Activated T-helper 1 cell treated with Interleukin-2 at 50 U/mL for 16 hours (primary cell): ENCODE measurements at regions not wholly inside any gene's neighbourhood (a gene's known extent, or its start where the extent isn't known, plus 50 kb on each side); places are given as distances from the start of the nearest gene placed in this dataset.

Source experiments
- DNase-seq: peaks from one replicate; pipeline ENCODE4 v3.0.0-alpha.2; 2020; ENCODE audit warnings: low read depth

DNA sequence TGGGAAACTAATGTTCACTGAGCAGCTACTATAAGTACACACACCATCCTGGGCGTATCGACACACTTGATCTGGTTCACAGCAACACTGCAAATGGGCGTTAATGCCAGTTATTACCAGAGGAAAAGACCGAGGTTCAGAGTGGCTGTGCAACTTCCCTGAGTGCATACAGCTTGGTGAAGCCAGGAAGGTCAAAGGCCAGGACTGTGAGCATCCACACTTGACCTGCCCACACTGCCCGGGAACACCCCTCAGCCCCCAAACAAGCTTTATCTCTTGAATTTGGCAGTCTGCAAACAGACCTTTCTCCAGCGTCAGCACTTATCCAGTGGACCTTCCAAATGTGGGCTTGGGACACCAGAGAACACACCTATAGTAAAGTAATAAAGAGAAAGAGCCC is 312.6 kb downstream of the BCL11B start:
- DNase-seq, result no peak

DNA sequence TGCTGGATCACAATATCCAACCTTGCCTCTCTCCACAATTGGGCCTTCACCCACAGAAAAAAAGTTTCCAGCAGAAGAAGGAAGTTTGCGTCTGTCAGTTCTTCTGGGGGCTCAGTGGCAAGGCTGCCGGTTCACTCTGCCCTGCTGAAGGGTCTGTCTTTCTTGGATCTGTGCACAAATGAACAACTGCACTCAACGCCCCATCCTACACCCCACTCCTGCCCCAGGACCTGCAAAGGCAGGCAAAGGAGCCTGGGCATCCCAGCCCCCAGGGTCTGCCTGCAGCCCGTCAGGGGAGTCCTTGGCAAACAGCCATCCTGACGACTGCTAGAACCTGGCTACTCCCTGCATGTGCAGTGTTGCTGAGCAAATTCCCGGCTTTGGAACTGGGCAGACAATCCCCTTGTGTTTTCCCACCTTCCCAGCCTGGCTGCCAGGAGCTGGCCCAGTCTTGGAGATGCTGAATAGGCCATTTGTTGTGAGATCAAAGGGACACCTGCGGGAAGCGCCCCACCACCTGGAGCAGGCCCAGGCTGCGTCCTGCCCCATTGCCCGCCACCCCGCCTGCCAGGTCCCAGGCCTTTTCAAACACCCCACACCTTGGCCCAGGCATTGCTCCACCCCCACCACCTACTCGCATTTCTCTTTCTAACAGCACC is 311.9 kb downstream of the BCL11B start:
- DNase-seq, result no peak

DNA sequence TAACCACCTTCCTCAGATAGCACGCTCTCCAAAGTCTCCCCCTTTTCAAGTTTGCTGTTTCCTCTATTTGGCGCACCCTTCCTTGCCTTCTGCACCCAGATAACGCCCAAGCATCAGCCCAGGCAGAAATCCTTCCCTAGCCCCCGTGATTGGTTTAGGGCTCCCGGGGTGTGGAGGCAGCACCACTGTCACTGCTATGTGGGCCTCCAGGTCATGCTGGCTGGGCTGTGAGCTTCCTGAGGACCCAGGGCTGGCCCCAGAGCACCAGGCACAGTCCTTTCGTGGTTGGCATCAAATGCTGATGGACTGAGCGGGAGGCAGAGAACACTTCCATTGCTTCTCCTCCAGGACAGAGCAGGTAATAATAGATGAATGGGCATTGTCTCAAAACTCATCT is 311.4 kb downstream of the BCL11B start:
- DNase-seq, result no peak

DNA sequence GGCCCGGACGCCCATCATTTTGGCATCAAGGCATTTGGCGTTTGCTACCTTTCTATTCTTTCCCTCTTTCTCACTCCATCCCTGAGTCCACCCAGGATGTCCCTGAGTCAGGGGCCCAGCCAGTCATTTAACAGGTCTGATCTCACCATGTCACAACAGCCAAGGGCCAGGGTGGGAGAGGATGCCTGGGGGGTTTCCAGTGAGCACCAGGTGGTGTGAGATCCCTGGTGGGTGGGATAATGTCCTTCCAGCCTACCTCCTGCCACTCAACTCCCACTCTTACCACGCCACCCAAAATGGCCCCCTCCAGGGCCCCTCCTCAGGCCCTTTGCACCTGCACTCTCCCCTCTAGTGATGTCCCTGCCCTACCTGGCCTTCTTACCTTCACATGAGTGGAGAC is 310.8 kb downstream of the BCL11B start:
- no peak for DNase-seq

DNA sequence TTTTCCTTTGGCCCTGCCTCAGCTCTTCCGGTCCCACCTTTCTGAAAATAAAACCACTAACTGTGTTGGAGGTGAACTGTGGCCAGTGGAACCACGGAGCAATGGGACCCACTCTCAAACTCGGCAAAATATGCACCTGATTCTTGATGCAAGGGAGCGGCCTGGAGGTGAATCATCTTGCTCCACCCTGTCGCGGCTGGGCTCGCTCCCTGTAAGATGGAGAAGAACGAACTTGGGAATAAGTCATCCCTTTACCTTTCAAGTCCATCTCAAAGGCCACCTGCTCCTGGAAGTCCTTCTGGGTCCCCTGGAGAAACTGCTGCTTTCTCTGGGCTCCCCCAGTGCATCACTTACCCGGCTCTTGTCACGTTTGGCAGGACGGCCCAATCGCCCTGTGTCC is 309.9 kb downstream of the BCL11B start:
- no peak for DNase-seq

DNA sequence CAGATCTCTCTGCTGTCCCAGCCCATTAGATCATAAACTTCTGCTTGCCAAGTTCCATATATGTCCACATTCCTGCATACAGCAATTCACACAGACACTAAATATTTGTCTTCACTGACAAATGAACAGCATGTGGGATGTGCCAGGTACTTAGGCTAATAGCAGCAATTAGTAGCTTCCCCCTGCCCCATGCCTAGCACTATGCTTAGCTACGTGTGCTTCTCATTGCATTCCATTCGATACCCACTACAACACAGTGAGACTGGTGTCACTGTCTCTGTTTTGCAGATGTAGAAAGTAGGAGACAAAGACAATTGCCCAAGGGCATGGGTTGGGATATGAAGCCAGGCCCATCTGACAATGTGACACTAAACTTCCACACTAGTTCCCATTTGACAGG is 308.4 kb downstream of the BCL11B start:
- no peak for DNase-seq

DNA sequence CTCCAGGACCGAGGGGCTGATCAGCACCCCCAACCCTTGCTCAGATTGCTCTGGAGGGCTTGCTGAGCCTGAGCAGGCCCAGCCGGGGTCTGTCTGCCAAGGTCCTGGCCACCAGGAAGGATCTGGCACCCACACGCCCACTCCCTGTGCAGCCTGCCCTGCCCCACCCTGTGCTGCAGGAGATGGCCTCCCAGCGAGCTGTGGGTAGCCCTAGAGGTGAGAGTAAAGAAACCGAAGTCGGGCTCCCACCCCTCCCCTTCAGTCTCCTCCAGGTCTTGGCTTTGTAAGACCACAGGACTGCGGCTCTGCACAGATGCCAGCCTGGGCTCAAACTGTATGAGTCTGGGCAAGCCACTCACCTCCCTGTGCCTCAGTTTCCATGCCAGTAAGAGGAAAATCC is 307.8 kb downstream of the BCL11B start:
- no peak for DNase-seq

DNA sequence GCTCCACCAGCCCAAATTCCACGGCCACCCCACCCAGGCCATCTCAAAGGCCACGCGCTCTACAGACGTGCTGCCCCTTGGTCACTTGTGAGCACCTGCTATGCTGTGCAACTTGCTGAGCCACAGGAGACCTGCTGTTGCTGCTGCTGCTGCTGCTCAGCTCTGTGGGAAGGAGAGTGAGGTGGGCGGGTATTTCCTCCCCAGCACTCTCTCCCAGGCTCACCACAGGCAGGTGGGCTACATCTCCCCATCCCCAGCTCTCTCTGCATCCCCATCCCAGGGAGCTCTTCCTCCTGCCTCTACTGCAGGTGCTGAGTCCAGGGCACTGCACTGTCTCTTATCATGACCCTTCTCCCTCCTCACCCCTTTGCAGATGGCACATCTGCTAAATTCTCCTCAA is 306.9 kb downstream of the BCL11B start:
- DNase-seq, result no peak

DNA sequence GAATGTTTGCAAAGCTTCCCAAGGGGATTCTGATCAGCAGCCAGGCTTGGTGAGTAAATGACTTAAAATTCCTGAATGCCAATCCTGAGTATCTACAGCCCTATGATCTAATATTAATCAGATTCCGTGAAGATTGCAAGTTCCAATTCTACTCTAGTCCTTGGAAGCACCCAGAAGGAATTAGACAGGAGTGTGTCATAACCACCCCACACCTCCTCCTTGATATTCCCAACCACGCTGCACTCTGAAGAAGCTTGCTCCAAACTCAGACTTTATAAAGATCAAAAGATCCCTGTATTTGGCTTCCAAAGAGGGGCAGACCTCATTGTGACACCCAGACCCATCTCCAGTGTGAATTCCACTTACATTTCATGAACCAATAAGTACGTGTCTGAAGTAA is 306.0 kb downstream of the BCL11B start:
- no peak for DNase-seq

DNA sequence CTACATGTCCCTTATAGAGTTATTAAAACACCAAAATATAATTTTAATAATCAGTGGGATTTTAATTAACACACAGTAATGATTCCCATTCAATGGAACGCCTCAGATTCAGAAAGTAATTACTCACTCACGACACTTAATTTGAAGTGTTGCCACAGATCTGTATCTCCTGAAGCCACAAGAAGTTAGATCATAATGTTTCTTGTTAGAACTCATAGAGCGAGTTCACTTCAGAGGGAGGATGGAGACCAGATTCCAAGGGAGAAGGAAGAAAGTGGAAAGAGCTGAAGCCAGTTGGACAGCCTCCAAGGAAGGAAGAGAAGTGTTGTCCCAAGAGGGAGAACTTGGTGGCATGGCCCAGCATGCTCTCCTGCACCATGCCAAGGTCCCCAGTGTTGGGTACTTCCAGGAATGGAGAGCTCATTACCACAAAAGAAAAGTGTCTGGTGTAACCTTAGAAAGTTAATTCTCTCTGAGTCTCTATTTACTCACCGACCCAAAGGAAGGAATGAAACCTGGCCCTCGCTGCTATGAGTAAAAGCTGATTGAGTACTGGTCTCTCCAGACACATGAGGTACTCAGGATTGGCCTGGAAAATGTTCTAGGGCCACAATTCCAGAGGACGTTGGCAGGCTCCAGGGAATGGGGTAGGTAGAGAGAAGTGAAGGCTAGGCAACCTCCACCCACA is 305.4 kb downstream of the BCL11B start:
- no peak for DNase-seq

DNA sequence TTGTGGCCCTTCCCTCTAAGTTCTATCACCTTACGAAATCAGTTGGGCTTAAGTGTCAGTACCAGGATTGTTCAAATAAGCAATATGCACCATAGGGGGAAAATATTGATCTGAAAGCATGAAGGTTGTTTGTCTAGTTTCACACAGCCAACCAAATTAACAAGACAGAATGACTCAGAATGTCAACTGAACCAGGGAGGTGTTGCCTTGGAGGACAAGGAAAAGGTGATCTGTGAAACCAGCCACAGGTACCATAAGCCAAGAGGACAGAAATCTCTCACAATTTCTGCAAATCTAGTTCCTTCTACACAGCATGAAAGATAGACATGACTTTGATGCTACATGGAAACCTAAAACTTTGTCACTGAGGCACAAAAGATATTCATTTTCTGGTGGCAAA is 297.9 kb downstream of the BCL11B start:
- DNase-seq, result no peak

DNA sequence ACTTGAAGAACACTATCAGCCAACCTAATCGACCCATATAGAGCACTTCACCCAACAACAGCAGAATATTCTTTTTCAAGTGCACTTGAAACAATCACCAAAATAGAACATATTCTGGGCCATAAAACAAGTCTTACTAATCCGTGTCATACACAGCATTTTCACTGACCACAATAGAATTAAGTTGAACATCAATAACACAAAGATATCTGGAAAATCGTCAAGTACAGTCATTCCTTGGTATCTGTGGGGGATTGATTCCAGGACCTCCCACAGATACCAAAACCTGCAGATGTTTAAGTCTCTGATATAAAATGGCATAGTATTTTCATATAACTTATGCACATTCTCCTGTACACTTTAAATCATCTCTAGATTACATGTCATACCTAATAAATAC is 295.7 kb downstream of the BCL11B start:
- no peak for DNase-seq

DNA sequence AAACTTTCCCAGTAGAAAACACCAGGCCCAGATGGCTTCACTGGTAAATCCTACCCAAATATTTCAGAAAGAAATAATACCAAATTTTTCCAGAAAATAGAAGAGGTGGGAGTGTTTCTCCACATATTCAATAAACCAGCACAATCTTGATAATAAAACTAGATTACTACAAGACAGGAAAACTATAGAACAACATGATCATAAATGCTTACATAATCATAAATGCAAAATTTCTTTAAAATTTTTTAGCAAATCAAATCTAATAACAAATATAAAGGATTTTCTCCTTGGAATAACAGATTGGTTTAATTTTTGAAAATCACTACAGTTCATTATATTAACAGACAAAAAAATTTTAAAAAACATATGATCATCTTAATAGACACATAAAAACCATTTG is 294.5 kb downstream of the BCL11B start:
- no peak for DNase-seq

DNA sequence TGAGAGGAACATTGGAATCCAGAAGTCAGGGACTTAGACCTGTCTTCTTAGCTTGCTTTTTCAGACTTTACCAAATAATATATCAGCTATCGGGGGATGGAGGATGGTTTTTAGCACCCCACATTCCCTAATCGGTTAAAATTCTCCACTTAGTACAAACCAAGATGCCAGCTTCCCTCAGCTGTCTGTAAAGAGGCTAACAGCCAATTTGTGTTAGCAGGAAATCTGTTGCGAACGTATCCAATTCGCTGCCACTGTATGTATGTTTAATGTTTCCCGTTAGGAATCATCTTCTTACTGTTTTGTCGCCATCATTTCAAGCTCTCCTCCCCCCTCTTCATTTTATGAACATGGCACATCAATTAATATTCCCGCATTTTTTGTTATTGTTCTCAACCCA is 289.0 kb downstream of the BCL11B start:
- no peak for DNase-seq

DNA sequence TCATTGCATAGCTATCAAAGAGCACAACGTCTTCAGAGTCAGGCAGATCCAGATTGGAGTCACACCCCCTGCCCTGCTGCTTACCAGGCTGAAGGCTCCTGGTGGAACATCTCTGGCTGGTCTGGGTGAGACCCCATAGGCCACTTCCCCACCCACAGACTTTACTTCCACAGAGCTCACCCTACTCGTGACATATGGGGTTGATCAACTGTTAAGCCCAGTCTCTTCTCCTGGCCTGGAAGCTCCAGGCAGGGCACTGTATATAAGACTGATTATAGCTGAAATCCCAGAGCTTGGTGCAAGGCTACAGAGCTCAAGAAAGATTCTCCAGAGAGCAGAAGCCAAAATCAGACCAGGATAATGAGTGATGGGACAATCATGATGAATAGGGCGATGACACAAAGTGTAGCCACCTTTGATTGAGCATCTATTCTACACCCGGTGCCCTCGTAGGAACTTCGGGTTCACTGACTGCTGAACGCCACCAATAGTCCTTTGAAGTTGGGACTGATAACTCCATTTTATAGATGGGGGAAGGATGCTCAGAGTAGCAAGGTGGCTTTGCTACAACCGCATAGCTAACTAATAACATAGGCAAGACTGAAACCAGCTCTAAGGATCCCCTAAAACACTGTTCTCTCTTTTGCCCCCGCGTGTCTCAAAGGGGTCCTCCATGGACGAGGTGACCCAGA is 287.8 kb downstream of the BCL11B start:
- DNase-seq, result no peak

DNA sequence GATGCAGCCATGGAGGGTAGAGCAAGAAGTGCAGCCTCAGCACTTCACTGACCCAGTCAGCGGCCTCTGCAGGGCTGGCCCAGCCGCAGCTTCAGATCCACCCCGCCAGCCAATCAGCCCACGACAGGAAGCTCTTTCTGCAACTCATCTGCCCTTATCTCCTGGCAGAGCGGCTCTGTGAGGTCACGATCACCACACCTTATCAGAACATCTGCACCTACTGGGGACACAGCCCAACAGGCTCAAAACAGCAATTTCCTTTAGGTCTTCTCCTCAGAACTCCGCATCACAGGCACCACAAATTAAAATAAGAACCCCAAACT is 287.3 kb downstream of the BCL11B start:
- DNase-seq, result peak; percentile 63

DNA sequence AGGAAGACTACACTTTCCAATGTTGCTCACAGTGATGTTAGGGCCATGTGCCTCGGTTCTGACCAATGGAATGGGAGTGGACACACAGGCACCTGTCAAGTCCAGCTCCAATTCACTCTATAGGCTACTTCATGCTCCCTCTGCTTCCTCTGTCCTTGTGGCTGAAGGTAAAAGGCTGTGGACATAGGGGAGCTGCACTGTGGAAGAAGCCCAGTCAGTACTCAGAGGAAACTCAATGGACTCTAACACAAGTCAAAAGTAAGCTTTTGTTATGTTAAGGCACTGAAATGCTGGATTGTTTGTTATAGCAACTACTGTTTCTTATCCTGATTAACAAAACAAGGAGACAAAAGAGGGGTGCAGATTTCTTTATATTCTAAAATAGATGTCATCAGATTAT is 278.2 kb downstream of the BCL11B start:
- DNase-seq, result no peak

DNA sequence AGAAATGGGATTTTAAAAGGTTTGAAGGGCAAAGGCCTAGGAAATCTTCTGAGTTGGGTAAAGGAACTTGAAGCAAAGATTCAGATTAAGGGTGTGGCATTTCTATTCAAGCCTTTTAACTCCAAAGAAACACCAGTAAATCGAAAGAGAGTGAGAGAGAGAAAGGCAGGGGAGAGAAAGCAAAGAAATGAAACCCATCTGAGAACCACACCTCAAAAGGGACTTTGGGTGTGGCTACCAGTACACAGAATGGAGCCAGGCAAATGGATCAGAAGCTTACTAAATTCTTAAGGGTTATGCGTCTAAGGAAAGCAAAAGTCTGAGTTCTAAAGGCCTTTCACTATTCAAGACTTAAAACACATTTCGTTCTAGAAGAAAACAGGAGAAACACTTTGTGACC is 277.4 kb downstream of the BCL11B start:
- DNase-seq, result no peak

DNA sequence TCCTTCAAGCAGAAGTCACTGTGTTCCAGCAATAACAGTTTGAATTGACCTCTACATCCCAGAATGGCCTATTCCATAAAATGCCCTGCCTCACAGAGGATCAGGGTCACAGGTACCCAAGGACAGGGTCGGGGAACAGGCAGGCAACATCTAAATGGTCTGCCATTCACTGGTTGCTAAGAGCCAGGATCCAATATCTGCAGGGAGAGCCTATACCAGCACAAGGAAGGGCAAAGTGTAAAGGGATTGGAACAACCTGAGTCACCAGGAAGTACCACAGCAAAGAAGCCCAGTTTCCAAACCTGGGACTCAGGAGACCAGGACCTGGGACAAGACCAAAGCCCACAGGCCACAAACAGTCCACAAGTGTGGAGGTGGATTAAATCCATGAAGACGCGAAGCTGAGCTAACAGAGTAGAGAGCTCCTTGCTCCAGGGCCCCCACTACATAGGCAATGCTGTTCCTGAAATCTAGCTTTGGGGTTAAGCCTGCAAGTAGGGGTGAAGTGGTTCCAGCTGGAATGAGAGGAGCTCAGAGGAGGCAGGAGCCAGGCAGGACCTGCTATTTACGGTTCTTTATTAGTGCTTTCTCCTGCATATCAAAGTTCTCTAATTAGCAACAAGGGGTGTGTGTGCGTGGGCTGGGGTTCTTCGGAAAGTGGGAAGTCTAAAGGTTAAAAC is 274.3 kb downstream of the BCL11B start:
- DNase-seq, result no peak

DNA sequence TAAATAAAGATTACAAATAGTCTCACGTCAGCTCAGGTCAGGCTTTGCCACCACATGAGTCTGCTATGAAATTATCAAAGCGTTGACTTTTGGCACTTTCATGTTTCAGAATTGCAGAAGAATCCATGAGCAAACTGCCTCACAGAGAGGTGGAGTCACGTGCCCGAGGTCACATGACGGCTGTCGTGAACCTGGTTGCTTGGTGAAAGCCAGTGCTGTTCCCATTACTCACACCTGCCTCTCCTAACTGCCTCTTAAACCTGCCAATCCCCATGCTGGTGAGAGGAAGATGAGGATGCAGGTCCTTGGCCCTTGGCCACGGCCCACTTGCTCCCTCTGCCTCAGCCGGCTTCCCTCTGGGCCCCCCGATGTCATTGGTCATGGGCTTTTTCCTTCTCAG is 272.7 kb downstream of the BCL11B start:
- DNase-seq, result no peak

DNA sequence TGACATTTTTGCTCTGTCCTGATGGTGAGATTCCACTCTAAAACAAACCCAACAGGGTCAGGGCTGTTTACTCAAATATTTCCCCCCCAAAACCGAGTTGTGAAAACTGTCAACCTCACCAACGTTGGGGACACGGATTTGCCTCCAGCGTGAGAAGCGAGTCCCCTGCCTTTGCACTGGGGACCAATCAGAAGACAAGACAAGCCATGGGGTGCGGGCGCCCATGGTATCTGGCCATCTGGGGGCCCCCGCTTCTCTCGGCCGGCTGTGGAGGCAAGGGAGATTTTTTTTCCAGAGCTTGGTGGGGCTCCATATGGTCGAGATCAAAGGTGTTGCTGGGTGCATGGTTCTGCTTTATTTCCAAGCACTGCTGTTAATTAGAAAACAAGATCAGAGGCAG is 272.1 kb downstream of the BCL11B start:
- no peak for DNase-seq

DNA sequence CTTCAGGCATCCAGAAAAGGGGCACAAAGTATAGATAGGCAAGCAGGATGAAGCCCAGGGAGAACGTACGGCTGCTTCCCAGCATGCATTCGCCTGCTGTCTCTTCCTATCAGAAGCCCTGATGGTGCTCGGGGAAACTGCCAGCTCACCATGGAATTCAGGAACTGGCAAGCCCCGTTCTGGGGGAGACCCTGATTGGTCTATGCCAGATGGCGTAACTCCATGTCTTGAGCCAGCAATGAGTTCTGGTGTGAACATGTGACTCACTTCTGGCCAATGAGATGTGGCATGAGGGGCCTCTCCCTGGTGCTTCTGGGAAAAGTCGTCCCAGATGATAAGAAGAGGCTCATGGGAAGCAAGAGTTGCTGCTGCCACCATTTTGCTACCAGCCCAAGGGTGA is 270.8 kb downstream of the BCL11B start:
- DNase-seq, result no peak

DNA sequence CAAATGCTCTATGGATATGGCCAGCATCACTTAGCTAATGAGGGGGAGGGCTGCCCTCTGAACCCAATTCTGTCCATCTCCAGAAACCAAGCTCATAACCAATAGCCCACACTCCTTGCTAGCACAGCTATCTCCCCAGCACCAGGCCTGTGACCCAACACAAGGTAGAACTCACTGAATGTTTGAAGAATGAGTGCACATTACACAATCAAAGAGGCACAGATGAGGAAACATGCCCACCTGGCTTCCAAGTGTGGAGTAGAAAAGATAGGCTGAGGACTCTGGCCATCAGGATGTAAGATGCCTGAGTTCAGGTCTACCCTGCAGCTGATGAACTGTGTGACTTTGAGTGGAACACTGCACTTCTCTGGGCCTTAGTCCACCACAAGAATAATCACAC is 268.4 kb downstream of the BCL11B start:
- no peak for DNase-seq
